ENCODE measurements at regions not wholly inside any gene's neighbourhood (a gene's known extent, or its start where the extent isn't known, plus 50 kb on each side); places are given as distances from the start of the nearest gene placed in this dataset.

DNA sequence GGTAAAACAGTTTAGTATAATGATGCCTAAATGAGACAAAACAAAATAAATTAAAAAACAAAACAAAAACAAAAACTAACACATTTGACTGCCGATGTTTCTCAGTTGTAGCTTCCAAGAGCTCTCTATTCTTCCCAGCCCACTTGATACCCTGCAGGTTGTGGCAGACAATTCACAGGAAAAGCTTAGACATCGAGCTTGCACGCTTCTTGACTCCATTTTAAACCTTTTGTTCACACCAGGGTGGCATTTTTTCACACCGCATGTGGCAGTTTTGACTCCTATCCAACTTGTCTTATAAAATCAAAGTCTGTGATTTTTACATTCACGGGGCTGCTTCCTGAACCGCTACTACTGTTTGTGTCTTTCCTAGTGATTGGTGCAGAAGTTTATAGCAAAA, 575.9 kb downstream of the USP25 start:
- DNase-seq (ENCODE audit: low read depth): no peak

DNA sequence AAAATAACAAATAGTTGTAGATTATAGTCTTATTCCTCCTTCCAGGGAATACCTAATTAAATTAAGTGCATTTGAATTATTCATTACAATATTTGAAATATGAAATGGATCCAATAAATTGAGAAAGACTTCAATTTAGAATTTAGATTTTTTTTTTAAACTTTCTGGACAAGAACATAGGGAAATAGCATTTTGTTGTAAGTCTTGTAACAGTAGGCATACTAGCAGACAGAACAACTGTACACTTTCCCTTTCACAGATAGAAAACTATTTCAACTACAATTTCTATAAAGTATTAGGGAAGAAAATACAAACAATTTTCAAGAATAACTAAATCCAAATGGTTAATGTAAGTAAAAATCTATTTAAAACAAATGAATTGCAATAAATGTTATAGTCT, 577.5 kb downstream of the USP25 start:
- no peak for DNase-seq (ENCODE audit: low read depth)

DNA sequence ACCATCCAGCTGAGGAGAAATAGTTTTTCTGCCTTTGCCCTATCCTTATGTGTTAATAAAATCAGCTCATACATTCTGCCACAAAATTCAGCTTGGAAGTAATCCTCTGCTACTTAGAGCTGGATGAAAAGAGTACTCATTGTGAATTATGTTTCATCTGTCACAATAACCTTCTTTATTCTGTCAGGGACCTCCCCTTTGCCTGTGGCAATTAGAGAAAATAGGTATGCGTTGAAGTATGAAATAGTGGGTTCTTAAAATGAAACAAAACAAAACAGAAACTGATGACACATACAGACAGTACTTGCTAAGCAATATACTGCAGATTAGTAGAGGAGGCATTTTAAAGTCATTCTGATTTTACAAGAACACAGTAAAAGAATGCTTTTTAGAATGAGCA, 578.5 kb downstream of the USP25 start:
- no peak for DNase-seq (ENCODE audit: low read depth)

DNA sequence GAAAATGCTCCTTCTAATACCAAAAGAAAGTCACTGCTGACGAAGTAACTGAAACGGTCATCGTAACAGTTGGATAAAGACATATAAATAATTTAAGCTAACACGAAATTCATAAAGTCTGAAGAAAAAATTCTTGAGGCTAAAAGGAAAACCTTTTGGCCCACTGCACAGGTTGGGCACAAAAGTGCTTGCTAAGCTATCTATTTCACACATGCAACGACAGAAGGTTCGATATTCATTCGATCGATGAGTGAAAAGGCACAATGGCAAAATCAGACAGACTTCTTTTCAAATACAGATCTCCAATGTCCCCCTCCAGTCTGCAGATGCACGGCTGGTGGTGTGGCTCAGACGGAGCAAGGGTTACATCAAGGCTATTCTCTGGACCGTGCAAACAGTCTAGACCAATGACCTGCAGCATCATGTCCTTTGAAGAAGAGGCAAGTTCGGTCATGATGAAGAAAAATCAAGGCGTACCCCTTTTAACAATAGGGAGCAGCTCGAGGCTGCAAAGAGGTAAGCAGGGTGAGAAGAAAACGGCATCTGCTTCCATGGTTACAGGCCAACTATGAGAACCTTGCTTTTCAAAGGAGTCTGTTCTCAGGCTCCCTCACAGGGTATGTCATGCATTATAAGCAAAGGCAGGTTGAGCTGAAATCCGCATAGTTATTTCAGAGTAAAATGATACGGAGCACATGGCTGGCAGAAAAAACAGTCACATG, 579.6 kb downstream of the USP25 start:
- DNase-seq (ENCODE audit: low read depth): no peak

DNA sequence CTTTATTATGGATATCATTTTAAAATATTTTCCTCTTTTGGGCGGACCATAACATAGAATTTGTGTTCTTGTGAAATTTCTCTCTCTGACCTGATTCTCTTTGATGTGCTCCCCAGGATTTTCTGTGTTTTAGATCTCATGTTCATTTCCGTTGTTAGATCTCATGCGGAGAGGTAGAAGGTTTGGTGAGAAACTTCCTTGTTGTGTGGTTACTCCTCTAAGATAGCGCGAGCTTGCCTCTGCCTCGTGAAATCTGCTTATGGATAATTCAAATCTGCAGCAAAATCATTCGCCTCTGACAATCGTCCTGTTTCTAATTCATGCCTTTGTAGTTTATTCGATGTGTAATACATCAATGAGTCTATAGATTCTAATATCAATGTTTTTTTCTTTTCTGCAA, 580.4 kb downstream of the USP25 start:
- no peak for DNase-seq (ENCODE audit: low read depth)

DNA sequence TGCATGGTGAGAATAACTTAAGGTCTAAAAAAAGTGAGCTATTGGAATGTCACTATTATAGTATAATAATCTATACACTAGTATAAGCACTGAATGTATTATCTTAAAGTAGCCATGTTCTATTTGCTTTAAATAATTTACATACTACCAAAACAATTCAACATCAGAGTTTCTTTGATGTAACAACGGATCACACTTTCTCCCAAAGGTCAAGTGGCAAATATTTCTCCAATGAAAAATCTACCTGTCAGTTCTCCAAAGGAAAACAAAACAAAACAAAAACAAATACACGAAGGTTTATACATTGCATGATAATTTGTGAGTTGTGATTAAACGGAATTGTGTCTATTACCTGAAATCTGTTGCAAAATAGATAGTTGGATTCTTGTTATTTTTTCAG, 581.4 kb downstream of the USP25 start:
- no peak for DNase-seq (ENCODE audit: low read depth)

DNA sequence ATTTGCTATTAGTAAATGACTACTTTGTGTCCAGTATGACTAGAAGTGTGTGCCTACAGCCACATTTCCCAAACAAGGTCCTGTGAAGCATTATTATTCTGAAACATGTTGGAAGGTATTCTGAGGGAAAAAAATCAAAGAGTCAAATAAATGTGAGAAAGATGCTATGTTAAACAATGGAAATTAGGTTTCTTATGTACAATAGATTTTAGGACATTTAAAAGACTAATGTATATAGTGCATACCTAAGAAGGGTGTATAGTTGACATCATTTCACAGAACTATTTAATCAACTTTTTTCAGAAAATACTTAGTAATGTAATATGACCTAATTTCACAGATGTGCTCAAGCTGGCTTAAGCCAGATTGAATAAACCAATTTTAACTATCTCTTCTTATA, 582.5 kb downstream of the USP25 start:
- no peak for DNase-seq (ENCODE audit: low read depth)

DNA sequence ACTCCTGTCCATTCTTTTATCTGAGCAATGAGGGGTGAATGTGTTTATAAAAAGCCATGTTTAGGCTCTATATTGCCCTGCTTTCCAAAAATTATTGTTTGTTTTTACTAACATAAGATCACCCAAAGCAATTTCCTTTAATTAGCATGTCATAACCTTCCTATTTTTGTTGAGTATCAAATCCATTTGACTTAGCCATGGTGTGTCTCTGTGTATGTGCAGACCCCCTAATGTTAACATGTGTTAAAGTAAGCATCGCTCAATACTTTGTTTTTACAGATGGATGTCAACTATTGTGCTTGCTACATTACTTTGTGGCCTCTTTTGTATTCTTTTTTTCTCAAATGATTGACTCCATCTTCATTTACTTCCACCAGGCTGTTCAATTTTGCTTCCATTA, 585.4 kb downstream of the USP25 start:
- DNase-seq (ENCODE audit: low read depth): no peak

DNA sequence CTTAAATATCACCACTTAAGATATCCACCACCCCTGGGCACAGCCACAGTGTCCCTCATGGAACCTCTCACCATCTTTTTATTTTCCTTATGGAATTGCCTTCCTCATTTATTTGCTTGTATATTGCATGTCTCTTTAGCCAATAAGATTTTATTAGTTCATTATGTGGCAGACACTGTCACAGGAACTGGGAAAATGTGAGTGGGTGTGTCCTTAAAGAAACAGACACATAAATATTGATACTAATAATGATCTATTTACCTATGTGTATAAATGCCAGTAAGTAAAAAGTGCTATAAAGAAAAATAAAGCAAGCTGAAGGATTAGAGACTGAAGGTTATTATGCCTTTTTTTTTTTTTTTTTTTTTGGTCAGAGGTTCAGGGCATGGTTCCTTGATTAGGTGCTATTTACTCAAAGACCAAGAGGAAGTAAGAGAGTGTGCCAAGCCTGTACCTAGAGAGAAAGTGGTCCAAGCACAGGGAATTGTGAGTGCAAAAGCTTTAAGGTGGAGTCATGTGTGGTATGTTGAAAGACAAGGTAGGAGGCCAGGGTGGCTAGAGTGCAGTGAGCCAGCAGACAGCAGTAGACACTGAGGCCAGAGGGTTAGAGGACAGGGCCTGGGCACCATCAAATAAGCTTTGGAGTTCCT, 589.0 kb downstream of the USP25 start:
- DNase-seq (ENCODE audit: low read depth): no peak

DNA sequence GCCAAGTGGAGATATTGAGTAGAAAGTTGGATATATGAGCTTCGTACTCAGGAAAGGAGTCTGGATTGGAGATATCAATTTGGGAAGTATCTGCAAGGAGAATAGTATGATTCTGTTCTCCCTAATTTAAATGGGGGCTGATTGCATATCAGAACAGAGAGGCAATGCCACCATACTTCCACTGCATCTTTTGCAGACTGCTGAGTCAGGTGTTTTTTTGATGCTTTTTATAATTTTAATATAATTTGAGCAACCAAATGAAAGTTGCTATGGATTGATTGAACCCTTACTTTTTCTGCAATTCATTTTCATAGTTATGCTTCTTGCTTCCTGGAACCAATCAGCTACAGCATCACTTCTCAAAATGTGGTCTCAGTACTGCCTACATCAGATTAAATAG, 590.3 kb downstream of the USP25 start:
- no peak for DNase-seq (ENCODE audit: low read depth)

DNA sequence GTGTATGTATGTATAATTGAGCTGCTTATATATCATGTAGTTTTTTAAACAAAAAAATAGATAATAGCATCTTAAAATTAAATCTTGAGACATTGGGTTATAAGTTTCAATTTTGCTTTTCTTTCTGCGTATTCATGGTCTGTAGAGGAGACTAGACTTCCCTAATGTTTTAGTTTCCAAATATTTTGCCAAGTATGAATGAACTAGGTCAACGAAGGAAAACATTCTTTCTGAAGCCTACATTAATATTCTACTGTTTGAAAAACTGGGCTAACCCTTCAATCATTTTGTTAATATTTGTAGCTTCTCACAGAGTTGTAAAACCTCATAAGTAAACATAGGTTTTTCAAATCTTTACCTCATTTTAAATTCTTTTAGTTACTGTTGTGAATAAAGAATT, 592.7 kb downstream of the USP25 start:
- no peak for DNase-seq (ENCODE audit: low read depth)

DNA sequence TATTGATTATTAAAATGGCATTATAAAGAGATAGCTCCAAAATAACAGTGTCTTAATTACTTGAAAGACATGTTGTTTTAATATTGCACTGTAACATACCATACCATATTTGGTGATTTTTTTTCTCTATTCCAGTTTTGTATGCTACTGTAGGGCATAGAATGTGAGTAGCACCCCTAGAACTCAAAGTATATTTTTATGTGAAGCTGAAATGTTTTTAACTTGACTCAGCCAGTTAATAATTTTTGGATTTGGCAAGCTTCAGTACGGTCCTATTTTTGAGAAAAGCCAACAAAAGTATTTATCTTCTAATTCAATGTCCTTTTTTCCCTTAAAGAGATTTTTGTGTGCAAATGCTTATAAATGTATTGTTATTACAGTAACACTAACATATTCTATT, 593.8 kb downstream of the USP25 start:
- DNase-seq (ENCODE audit: low read depth): no peak

DNA sequence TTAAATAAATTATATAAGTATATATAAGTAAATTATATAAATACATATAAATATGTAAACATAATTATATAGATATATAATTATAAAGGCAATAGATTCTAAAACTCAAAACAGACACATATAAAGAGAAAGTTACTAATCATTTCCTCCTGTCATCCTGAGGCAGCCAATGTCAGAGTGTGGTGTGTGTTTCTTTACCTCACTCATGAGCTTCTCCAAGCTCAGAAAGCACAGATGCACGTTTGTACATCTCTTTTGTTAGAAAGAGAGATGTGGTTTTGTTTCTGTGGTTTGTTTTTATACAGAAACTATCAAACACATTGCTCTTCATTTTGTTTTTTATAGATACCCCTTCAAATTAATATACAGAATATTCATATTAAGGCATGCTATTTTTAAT, 594.8 kb downstream of the USP25 start:
- no peak for DNase-seq (ENCODE audit: low read depth)

DNA sequence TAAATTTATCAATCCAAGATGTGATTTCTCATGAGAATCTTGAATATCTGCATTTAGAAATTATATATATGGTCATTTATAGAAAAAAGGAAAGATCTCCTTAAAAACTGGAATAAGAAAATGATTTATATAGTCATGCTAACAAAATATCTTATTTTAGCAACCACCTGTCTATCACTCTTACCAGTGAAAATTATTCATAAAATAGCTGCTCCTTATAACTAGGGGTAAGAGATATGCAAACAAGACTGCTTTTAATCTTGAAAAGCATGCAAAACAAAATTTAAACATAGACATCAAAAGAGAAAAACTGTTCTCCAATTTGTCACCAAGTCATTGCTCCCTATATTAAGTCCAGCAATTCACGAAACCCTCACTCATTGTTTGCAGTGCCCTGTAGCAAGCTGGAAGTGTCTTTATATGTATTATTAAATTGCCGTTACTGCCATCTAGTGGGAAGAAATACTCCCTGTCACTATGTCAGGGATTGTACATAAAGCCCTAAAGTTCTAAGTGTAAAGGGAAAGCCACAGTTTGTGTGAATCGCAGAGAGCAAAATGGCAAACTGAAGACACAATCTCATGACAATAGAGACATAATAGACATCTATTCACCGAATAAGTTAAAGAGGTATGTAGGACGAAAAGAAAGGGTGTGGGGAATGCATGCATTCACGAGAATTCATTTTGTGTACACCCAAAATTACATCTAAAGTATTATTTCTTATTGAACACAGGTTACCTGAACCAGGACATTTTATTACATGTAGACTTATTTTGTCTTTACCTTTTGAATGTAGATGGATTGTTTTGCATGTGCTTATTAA, 600.5 kb downstream of the USP25 start:
- peak; percentile 33 for DNase-seq (ENCODE audit: low read depth)

DNA sequence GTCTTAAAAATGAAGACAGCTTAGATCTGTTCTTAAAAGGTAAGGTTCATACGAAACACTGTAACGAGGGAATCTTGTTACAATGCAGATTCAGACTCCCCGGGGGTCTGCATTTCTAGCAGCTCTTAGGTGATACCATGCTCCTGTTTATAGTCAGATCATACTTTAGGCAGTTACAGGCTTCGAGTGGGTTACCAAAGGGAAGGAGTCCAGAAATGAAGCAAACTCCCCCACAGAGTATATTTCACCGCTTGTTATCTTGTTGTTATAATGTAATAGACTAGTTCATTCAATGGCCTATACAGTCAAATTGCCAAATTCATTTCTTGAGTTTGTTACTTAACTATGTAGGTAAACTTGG, 601.1 kb downstream of the USP25 start:
- no peak for DNase-seq (ENCODE audit: low read depth)

DNA sequence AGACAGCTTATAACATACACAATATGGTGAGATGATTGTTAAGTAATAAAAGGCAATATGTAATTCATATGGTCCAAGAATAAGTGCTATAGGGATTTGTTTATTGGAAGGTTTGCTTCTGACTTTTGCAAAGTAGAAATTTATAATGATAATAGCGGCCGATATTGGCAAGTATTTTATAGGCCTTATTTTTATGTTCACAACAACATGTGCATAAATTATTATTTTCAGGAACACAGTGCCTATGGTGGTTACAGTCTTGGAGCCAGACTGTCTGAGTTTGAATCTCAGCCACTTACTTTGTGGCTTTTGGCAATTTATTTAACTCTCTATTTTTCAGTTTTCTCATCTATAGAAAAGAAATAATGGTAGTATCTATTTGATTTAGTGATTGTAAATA, 607.5 kb downstream of the USP25 start:
- no peak for DNase-seq (ENCODE audit: low read depth)

DNA sequence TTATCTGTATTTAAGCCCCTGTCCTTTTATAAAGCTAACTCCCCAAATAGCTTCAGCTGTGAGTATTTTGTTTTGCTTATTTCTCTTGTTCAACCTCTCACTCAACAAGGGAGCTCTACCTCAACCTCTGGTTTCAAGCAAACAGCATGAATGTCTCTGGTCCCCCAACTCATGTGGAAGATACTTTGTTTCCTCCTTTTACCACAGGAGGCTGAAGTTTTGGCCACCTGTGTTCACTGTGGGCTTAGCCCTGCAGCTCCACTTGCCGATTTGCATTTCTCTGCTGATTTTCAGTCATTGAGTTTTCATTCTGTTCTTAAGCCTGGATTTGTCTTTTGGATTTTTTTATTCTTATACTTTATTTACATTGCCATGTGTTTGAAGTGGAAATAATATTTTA, 613.1 kb downstream of the USP25 start:
- no peak for DNase-seq (ENCODE audit: low read depth)

DNA sequence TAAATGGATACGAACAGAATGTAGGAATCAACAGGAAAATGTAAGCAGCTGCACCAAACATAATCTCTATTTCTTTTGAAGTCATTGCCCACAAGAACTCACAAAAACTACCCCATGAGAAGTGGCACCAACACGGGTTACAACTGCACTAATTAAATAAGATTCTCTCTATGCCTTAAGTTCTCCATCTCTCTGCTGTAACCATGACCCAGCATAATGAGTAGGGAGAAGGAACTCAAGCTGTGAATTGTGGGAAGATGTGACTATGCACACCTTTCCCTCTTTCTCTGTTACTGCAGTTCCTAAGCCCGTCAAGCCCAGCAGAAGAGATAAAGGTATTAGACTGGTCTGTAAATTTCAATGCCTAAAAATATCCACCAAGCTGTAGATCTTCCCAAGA, 614.0 kb downstream of the USP25 start:
- no peak for DNase-seq (ENCODE audit: low read depth)

DNA sequence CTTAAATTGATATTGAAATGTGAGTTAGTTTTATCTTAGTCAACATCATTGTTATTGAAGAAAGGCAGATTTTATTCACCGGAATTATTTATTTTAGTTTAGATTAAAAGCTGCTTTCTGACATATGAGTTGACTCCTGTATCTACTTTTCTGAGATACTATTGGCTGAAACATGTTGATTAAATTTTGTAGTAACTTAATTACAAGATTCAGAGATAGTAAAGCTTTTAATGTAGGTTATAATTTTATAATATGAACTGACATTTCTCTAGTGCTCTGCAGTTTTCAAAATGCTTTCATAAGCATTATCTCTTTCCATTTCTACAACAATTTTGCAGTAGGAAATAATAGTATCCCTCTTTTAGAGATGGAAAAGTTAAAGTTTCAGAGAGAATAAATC, 616.0 kb downstream of the USP25 start:
- no peak for DNase-seq (ENCODE audit: low read depth)

DNA sequence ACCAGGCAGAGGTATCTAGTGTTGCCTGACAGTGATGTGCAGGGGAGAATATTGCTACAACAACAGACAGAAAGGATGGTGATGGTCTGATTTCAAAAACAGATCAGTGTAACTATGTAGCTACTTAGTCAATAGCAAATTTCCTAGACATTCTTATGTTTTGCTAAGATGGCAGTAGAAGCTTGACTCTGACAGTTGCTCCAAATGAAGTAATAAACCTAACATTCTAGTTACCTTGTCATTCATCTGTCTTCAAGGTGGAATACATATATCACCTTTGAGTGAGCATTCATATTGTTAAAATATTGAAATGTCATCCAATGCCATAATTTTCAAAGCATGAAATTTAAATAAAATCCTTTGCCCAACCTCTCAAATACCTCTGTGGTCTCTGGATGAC, 617.4 kb downstream of the USP25 start:
- no peak for DNase-seq (ENCODE audit: low read depth)

DNA sequence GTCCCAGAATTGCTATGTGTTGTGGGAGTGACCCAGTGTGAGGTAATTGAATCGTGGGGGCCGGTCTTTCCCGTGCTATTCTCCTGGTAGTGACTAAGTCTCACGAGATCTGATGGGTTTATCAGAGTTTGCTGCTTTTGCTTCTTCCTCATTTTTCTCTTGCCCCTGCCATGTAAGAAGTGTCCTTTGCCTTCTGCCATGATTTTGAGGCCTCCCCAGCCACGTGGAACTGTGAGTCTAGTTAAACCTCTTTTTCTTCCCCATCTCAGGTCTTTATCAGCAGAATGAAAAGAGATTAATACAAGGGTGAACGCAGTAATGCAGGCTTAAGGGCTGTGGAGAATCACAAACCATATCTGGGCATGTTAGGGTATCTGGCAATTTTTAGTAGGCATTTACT, 624.0 kb downstream of the USP25 start:
- no peak for DNase-seq (ENCODE audit: low read depth)

DNA sequence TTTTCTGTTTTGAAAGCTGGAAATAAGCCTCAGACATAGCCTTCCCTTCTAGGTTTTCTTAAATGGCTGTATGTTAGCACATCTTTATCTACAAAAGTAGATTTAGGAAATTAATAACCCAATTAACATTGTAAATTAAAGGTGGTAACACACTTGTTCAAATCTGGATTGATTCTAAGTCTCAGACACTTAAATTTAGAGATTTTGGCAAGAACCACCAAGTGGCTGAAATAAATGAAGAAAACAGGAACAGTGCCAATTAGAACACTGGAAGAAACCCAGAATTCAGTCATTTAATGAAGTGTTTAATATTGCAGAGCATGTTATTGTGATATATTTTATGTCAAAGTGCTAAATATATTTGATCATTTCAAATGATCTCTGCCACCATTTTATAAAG, 628.2 kb downstream of the USP25 start:
- no peak for DNase-seq (ENCODE audit: low read depth)

DNA sequence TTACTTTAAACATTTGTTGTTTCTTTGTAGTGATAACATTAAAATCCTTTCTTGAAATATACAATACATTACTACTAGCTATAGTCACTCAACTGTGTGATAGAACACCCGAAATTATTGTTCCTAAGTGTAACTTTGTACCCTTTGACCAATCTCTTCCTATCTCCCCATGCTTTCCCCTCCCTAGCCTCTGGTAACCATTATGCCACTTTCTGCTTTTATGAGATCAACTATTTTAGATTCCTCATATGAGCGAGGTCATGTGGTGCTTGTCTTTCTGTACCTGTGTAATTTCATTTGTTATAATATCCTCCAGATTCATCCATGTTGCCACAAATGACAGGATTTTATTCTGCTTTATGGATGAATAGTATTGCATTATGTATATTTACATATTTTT, 629.0 kb downstream of the USP25 start:
- no peak for DNase-seq (ENCODE audit: low read depth)

All from GM04504 (cell line).